HCT116 (cell line): ENCODE measurements at regions not wholly inside any gene's neighbourhood (a gene's known extent, or its start where the extent isn't known, plus 50 kb on each side); places are given as distances from the start of the nearest gene placed in this dataset.

Experiments used
- EGR1 ChIP-seq: IDR thresholded peaks from 2 replicates; pipeline ENCODE4 v1.6.1; 2012; ENCODE audit warnings: low read depth
- EZH2phosphoT487 ChIP-seq: fragments of 200-600 bp; IDR thresholded peaks from 2 replicates; pipeline ENCODE4 v1.6.1; 2018; ENCODE audit warnings: antibody characterized with exemption, borderline replicate concordance
- POLR2A ChIP-seq: IDR thresholded peaks from 2 replicates; pipeline ENCODE4 v1.7.0; 2011; ENCODE audit warnings: borderline replicate concordance; ENCODE audit not compliant: insufficient read depth, insufficient read length; ENCODE audit errors: extremely low read depth
- POLR2AphosphoS5 ChIP-seq: IDR thresholded peaks from 2 replicates; pipeline ENCODE4 v1.6.1; 2011; ENCODE audit warnings: mild to moderate bottlenecking, low read depth, low read length, moderate library complexity
- RAD21 ChIP-seq: IDR thresholded peaks from 2 replicates; pipeline ENCODE4 v1.6.1; 2012; ENCODE audit warnings: low read depth, mild to moderate bottlenecking
- SP1 ChIP-seq: IDR thresholded peaks from 2 replicates; pipeline ENCODE4 v1.6.1; 2012; ENCODE audit warnings: low read depth
- SRF ChIP-seq: IDR thresholded peaks from 2 replicates; pipeline ENCODE4 v1.6.1; 2012; ENCODE audit warnings: low read depth
- ZNF274 ChIP-seq: fragments of 200-500 bp; sonication (Bioruptor generic); IDR thresholded peaks from 2 replicates; pipeline ENCODE4 v1.6.1; 2014; ENCODE audit warnings: mild to moderate bottlenecking, low read depth, low read length, inconsistent platforms
- TF ChIP-seq, protein P1 (sequence below), 3 experiments: fragments of 200-600 bp in 1 of 3; sonication (generic) in 1 of 3; IDR thresholded peaks in 2 of 3; conservative IDR thresholded peaks in 1 of 3; 2 replicates each; pipeline ENCODE4 v1.5.1; 2012 to 2017; ENCODE audit warnings: low read depth in 2 of 3, low read length in 2 of 3, antibody characterized with exemption in 1 of 3, borderline replicate concordance in 1 of 3, control low read depth in 1 of 3, mild to moderate bottlenecking in 1 of 3, mixed read lengths in 1 of 3, mixed run types in 1 of 3, moderate library complexity in 1 of 3; ENCODE audit not compliant: insufficient read depth in 1 of 3
- TF ChIP-seq, protein P2 (sequence below): IDR thresholded peaks from 2 replicates; pipeline ENCODE4 v1.6.1; 2012
- TF ChIP-seq, protein P3 (sequence below): IDR thresholded peaks from 2 replicates; pipeline ENCODE4 v1.6.1; 2012

DNA sequence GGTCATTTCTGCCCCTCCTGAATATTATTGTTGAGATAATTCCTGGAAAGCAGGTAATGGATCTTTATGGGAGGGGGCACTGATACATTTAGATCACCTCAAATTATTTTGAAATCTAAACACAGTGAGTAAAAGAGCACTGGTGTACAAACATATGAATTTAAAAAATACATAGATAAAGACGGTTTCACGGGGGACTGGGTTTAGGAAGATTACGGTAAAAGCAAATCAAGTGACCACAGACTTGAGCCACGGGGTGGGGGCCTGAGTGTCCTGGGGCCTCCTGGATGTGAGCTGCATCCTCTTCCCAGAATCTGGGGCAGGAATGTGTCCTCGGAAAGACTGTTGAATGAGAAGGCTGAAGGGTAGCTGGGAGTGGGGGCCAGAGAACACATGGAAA, 219.1 kb upstream of the KLF6 start:
- TF ChIP-seq POLR2AphosphoS5 (no peak), SP1 (no peak), EZH2phosphoT487 (no peak), POLR2A (no peak), RAD21 (no peak), SRF (no peak), EGR1 (no peak), ZNF274 (no peak)
- TF ChIP-seq, protein P1, sequence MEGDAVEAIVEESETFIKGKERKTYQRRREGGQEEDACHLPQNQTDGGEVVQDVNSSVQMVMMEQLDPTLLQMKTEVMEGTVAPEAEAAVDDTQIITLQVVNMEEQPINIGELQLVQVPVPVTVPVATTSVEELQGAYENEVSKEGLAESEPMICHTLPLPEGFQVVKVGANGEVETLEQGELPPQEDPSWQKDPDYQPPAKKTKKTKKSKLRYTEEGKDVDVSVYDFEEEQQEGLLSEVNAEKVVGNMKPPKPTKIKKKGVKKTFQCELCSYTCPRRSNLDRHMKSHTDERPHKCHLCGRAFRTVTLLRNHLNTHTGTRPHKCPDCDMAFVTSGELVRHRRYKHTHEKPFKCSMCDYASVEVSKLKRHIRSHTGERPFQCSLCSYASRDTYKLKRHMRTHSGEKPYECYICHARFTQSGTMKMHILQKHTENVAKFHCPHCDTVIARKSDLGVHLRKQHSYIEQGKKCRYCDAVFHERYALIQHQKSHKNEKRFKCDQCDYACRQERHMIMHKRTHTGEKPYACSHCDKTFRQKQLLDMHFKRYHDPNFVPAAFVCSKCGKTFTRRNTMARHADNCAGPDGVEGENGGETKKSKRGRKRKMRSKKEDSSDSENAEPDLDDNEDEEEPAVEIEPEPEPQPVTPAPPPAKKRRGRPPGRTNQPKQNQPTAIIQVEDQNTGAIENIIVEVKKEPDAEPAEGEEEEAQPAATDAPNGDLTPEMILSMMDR (IDR thresholded peaks at IDR 0.05 in 2 of 3, conservative IDR thresholded peaks at IDR 0.05 in 1 of 3; ENCODE audit: borderline replicate concordance in 1 of 3, insufficient read depth in 1 of 3, low read depth in 2 of 3, low read length in 2 of 3): no peak
- TF ChIP-seq, protein P2, sequence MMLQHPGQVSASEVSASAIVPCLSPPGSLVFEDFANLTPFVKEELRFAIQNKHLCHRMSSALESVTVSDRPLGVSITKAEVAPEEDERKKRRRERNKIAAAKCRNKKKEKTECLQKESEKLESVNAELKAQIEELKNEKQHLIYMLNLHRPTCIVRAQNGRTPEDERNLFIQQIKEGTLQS: no peak
- TF ChIP-seq, protein P3, sequence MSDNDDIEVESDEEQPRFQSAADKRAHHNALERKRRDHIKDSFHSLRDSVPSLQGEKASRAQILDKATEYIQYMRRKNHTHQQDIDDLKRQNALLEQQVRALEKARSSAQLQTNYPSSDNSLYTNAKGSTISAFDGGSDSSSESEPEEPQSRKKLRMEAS: no peak
